ENCODE measurements at regions not wholly inside any gene's neighbourhood (a gene's known extent, or its start where the extent isn't known, plus 50 kb on each side); places are given as distances from the start of the nearest gene placed in this dataset.
"Not testable (repeated sequence)": the region's sequence is repeated elsewhere in the genome, so short reads cannot be mapped to it uniquely, and the experiment has no call there.

DNA sequence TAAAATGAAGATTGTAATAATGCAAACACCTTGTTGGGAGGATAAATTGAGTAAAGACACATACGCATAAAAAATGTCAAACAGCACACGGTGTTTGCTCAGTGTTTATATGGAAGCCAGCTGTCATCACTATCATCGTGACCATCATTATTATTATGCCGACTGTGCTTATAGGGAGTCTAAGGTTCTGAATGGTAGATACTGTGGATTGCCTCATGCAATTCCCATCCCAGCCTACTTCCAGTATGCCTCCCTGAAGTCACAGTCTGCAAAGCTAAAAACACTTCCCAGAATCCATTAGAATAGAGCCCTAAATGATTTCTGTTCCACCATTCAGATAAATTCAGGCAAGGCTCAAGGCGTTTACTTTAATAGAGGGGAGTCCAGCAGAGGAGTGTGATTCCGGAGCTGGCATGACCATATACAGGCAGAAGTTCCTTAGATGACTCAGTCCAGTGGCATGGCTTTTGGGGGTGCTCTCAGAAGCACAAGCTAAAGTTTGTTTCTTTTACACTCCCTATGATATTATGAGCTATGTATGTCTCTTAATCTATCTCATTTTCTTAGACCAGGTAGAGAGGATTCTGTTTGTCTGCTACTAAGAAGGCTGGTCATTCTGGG, 148.7 kb downstream of the MEX3B start:
- no peak for DNase-seq

DNA sequence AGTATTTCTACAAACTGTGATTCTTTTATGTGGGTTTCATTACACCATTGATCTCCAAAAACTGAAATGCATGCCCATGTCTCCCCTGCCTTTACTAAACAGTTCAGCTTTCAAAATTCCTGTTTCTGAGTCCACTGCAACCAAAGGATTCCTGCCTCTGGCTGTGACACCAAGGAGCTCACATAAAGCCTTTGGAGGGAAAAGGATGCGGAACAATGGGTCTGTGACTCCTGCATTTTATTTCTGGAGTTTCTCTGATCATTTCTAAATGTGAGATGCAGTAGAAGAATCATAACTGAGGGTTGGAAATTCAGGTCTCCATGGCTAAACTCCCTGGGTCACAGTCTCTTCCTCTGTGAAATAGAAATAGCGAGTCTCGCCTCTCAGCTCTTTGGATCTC, 149.5 kb downstream of the MEX3B start:
- DNase-seq: no peak

DNA sequence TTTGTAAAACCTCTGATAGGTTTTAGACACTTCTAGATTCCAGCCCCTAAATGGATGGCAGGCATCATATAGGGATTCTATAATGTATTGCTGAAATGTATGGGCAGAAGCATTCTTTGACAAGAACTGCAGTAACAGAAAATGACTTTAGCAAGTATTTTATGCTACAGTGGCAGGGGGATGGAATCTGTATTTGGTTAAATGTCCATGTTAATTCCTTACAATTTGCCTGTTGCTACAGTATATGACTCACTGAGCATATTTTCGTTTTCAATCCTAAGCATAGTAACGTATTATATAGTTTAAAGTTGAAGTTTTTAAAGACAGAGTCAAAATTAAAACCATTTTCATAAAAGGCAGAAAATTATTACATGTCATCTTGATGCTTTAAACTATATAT, 150.1 kb downstream of the MEX3B start:
- no peak for DNase-seq

DNA sequence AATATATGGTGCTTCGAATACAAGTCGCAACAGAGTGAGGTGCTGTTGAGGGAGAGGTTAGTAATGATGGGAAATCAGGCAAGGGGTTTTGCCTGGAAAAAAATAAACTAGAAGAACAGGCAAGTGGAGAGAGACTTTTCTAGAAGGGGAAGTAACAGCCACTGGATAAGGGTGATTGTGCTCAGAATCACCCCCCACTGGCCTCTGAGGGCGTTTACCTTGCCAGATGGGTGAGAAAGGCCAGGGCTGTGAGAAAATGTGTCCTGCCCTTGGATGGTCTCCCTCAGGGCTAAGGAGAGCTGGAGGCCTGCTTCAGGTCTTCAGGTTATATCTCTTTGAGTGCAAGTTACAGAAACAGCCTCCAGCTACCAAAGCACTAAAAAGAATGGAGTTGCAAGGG, 151.8 kb downstream of the MEX3B start:
- DNase-seq: no peak

DNA sequence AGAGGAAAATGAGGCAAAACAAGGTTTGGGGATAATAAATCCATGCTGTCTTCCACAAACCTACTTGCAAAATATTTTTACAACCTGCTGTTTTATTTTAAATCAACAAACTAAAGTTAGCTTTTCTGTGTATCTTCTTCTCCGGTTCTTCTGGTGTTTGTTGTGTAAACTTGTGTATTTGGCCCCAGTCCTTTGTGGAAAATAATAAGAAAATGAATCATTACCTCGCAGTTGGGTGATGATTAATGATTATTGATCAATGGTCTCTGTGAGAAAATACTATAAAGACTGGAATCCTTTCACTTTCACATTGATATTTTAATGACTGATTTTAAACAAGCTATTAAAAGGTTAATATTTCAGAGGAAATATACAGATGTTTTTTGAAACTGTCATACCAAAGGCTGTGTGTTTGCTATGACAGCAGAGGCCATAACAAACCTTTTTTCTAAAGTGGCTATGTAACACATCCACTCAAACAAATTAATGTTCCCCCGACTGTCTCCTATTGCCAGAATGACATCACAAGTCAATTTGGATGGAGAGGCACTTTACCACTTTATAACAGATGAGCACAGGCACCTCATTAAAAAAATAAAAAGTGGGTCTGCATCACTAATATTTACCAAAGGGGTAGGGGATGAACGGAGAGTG, 152.5 kb downstream of the MEX3B start:
- no peak for DNase-seq

DNA sequence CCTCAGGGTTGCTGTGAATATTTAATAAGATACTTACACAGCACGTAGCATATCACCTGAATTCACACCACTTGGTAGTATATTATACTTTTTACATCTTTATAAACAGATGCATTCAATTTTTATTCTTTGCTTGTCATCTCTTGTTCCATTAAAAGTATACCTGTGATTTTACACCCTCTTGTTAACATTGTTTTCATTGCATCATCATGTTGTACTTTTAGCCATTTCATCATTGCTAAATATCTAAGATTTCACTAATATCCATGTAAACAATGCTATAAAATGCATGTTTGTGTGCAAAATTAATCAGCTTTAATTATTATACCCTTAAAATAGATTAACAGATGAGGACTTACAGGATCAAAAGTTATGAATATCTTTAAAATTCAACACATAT, 155.3 kb downstream of the MEX3B start:
- no peak for DNase-seq

DNA sequence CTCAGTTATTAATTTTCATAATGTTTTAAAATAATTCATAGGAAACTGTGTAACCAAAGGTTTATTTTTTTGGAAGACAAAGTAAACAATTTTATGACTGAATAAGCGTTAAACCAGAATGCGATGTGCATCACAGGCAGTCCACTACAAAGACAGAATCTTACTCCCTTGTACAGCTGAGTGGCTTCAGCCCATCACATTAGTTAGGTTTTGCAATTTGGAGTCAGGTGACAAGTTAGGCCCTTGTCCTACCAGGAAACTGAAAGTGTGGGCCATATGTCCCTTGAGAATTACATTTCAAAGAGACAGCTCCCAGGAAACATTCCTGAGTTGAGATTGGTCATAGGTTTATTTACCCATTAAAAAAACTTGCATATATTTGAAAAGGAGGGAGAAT, 156.3 kb downstream of the MEX3B start:
- DNase-seq: no peak

DNA sequence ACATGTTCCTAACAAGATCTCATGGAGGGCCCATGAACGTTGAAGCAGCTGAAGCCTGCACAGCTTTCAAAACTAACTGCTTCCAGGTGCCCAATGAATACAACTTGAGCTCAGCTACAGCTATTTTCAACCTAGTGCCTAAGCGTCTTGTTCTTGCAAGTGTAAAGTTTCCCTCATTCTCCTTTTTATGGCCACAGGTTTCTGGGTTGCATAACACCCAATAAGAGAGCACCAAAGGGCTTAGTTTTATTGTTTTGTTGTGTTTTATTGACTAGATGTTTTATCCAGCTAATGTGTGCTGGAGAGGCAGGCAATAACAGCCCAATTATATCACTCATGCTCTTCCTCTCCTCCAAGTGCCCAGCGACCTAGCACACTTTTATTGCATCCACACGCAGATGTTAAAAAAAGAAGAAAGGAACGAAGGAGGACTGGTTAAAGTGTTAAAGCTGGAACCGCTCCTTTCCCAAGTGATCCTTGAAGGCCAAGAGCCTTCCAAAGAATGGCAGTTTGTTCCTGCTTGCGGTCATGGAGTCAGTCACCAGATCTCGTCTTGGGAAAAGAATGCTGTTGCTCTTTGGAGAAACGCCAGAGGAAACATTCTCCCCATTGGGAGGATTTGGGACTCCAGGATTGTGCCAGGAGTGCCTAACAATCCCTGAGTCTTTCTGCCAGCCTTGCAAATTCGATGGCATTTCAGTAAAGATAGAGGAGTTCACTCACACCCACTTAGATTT, 156.9 kb downstream of the MEX3B start:
- DNase-seq: no peak

DNA sequence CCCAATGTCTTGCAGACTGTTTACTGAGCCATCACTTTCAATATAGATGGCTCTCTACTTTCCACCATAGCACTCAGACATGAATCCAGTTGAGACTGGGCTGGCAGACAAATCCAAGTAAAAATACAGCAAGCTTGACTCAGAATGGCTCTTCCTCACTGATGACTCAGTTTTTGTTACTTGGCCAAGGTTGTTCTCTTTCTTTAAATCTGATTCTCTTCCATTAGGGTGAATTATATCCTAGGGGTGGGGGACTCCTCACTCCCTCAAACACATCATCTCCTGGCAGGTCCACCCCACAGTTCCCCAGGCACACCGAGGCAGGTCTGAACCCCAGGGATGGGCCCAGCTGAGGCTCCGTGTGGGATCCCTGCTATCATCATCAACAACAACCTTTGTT, 157.9 kb downstream of the MEX3B start:
- no peak for DNase-seq

DNA sequence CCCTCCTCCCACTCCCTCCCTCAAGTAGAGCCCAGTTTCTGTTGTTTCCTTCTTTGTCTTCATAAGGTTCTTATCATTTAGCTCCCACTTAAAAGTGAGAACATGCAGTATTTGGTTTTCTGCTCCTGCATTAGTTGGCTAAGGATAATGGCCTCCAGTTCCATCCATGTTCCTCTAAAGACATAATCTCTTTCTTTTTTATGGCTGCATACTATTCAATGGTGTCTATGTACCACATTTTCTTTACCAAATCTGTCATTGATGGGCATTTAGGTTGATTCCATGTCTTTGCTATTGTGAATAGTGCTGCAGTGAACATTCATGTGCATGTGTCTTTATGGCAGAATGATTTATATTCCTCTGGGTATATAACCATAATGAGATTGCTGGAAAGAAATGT, 158.6 kb downstream of the MEX3B start:
- not testable (repeated sequence) for DNase-seq

DNA sequence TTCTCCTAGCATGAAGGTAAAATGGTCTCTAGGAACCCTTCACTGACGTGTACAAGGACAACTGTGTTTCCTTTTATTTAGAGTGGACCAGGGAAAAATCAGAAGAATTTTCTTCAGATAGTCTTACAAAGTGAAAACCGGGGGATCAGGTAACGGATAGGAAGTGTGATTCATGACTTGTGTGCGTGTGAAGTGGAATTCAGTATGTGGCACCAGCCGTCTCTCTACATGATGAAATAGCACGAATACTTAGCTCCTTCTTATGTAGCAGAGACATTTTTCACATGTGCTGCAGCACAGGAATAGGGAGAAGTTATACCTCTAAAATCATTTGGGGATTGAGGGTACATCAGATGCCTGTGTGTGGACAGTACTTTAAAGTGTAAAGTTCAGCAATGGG, 159.2 kb downstream of the MEX3B start:
- DNase-seq: no peak

DNA sequence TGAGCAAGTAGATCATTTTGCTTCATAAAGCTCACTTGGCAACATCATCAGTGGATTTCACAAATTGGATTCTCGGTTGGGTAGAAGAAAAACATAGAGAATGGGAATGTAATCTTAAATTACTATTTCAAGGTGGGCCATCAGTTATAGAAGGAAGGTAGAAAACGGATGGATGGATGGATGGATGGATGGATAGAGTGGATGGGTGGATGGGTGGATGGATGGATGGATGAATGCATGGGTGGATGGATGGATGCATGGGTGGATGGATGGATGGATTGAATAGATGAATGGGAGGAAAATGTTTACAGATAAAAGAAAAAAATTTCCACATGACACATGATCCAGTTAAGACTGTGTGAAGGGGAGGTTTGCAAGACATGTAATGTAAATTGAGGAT, 159.7 kb downstream of the MEX3B start:
- no peak for DNase-seq

DNA sequence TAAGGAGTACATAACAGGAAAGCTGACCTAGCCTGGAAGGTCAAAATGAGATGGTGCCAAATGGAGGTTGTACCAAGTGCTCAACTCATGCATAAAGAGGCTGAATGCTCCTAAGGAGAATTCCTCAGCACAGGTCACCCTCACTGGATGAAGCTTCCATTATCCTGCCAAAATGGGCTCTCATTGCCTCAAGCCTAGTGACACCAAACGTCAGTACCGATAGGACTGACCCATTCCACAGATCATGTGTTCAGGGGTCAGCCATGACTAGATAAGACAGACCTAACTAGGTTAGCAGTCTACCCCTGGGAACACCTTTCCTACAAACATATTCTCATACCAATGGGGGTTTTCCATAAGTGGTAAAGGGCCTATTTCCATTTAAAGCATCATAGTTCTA, 160.7 kb downstream of the MEX3B start:
- no peak for DNase-seq

DNA sequence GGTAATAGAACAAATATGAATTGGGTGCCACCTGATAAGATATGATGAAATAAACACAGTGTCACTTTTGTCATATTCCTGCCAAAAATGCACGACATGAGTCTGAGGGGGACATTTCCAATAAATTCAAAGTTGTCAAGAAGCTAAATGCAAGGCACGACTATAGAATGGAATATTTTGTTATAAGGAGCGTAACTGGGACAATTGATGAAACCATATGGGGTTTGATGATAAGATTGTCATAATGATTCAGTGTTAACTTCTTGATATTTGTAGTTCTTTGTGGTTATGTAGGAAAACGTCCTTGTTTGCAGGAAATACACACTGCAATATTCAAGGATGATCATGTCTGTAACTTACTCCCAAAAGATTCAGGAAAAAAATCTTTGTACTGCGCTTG, 163.3 kb downstream of the MEX3B start:
- no peak for DNase-seq

DNA sequence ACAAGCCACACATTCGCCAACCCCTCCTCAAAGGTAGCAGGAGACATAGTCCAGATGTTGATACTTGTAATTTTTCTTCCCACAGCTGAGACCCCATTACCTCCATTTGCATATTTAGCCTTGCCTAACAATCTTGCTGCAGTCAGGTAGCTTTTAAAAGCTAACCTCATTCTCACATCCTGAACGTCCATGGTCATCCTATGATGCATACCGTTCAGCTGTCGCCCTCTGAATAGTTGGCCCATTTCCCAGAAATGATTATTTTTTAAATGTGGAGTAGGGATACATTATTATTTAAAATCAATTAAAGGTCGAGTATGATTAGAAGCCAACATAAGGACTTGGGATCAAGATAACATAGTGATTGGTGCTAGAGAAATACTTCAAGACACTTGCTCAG, 165.0 kb downstream of the MEX3B start:
- DNase-seq: no peak

DNA sequence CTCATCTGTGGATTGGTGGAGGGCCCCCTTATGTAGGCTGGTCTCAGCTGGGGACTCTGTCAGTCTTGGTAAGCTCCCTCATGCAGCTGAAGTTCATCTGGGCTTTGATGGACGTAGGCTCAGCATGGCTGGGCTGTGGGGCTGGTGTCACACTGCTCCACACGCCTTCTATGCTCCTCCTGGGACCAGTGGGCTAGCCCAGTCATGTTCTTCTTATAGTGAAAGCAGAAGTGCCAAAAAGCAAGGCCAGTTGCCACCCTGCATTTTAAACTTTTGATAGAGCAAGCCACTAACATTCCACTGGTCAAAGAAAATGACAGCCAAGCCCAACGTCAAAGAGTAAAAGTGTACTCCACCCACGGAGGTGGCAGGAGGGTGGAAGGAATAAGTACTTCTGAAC, 165.5 kb downstream of the MEX3B start:
- peak; percentile 67 for DNase-seq

DNA sequence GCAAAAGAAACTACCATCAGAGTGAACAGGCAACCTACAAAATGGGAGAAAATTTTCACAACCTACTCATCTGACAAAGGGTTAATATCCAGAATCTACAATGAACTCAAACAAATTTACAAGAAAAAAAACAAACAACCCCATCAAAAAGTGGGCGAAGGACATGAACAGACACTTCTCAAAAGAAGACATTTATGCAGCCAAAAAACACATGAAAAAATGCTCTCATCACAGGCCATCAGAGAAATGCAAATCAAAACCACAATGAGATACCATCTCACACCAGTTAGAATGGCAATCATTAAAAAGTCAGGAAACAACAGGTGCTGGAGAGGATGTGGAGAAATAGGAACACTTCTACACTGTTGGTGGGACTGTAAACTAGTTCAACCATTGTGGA, 170.1 kb downstream of the MEX3B start:
- DNase-seq: not testable (repeated sequence)

DNA sequence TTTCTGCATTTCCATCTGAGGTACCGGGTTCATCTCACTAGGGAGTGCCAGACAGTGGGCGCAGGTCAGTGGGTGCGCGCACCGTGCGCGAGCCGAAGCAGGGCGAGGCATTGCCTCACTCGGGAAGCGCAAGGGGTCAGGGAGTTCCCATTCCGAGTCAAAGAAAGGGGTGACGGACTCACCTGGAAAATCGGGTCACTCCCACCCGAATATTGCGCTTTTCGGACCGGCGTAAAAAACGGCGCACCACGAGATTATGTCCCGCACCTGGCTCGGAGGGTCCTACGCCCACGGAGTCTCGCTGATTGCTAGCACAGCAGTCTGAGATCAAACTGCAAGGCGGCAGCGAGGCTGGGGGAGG, 175.1 kb downstream of the MEX3B start:
- not testable (repeated sequence) for DNase-seq

DNA sequence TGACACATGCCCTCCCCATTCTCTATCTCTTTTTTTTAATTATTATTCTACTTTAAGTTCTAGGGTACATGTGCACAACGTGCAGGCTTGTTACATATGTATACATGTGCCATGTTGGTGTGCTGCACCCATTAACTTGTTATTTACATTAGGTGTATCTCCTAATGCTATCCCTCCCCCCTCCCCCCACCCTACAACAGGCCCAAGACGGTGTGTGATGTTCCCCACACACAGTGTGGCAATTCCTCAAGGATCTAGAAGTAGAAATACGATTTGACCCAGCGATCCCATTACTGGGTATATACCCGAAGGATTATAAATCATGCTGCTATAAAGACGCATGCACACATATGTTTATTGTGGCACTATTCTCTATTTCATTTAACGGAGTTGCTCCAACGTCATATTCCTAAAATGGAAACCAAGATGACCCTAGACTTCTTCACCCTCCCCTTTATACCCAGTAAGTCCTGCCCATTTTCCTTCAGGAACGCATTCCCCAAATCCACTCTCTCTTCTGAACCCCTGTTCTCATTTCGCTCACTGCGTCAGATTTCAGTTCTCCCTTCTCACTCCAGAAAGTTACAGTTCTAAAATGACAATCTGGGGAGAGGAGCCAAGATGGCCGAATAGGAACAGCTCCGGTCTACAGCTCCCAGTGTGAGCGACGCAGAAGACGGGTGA, 175.6 kb downstream of the MEX3B start:
- not testable (repeated sequence) for DNase-seq

DNA sequence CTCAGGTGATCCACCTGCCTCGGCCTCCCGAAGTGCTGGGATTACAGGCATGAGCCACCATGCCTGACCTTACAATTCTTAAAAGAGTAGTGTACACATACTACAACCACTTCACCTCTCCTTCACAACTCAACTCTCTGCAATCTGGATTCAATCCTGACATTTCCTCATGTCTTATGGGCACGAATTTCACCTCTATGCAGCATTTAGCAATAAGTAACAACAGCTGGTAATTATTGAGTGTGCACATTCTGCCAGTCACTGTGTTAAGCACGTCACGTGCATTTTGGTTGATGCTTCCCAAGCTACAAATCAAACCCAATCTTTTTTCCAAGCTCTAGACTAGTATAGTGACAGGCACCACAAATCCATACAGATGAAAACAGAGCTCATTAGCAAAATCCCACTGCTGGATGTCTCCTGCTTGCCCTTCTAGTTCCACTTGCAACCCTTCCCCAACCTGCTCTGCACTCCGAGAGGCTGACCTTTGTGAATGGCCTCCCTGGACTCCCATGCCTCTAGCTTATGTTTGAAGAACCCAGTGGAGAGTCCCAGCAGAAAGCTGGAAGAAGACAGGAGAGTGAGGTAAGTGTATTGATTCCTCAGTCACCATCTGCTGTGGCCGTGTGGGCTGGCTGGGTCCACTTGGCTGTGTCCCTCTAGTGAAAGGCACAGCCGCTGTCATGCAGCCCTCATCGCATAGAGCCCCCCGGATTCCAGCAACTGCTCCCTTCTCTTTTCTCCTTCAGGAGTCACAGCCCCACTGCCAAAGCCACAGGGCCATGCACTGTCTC, 176.5 kb downstream of the MEX3B start:
- no peak for DNase-seq

DNA sequence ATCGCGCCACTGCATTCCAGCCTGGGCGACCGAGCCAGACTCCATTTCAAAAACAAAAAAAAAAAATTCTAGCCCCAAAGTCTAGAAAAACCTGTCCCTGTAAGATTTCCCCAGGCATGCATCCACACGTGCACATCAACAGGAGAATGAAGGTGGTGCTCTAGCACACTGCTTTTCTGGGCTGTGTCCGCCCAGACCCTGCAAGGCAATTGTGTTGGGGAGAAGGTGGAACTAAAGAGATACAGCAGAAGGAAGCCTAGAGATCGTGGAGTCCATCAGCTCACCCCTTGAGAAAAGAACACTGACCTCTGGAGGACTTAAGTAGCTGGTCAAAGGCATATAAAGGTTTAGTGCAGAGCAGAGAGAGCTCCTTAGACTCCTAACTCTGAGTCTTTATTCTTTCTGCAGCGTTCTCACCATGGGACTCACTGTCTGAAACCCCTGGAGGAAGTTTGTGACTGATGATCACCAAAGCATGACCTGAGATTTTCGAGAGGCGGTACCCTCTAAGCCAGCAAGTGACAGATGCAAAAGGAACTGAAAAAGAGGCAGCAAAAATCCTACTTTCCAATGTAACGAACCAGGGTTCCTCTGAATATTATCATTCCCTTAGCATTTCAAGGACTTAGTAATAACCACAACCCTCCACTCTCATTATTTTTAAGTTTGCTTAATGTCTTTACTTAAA, 179.8 kb downstream of the MEX3B start:
- DNase-seq: peak; percentile 11

DNA sequence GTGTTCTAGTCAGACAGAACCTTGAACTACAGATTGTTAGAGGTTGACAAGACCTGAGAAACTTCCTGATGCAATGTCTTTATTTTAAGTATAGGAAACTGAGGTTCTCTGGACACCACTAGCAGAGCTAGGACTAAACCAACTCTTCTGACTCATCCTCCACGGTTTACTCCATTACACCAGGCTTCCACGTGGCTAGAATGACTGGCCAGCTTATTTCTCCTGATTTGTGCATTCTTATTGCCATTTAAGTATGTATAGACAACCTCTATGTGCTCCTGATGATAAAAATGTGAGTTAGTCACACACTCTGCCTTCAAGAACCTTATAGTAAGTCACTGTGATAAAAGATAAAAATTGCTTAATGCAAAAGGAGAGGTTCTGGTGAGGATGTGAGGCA, 182.7 kb downstream of the MEX3B start:
- DNase-seq: peak; percentile 21
